Activated T-cell treated with anti-CD3 and anti-CD28 coated beads, Interleukin-2, amount 50 U/mL, for 4 hours (primary cell): ENCODE measurements at regions not wholly inside any gene's neighbourhood (a gene's known extent, or its start where the extent isn't known, plus 50 kb on each side); places are given as distances from the start of the nearest gene placed in this dataset.

ENCODE experiments used
- ATAC-seq, 2 donors: fragments of 200-7000 bp; cut with Tn5 transposase; one replicate each; pipeline ENCODE4 v1.10.0; 2021
- DNase-seq: peaks from one replicate; pipeline ENCODE4 v3.0.0-alpha.2; 2020
- H3K27me3 Mint-ChIP-seq: one replicate; pipeline ENCODE4 v1.8.0; 2021; ENCODE audit warnings: low read depth, mixed read lengths
- H3K36me3 Mint-ChIP-seq: one replicate; pipeline ENCODE4 v1.8.0; 2022; ENCODE audit warnings: mixed read lengths; ENCODE audit not compliant: insufficient read depth
- H3K4me1 Mint-ChIP-seq: one replicate; pipeline ENCODE4 v1.8.0; 2021; ENCODE audit warnings: low read depth, mixed read lengths
- H3K4me3 Mint-ChIP-seq: one replicate; pipeline ENCODE4 v1.8.0; 2021; ENCODE audit warnings: mild to moderate bottlenecking, moderate library complexity, mixed read lengths
- H3K9me3 Mint-ChIP-seq: one replicate; pipeline ENCODE4 v1.8.0; 2021; ENCODE audit warnings: mixed read lengths

GRCh38 chr18:22318745-22319407 lies 98.8 kb downstream of the CTAGE1 start:
- H3K4me3 Mint-ChIP-seq = no peak overlapping the region
- H3K4me1 Mint-ChIP-seq = no peaks in the 10 kb centered on the region
- no peaks in the 10 kb centered on the region for H3K27me3 Mint-ChIP-seq
- no peaks in the 10 kb centered on the region for H3K36me3 Mint-ChIP-seq
- H3K9me3 Mint-ChIP-seq = no peaks in the 10 kb centered on the region
- DNase-seq (no peak), ATAC-seq (no peak)

GRCh38 chr18:22314420-22314819 lies 103.3 kb downstream of the CTAGE1 start:
- Mint-ChIP-seq H3K36me3 (no peaks in the 10 kb centered on the region), H3K4me3 (no peak overlapping the region), H3K27me3 (no peaks in the 10 kb centered on the region), H3K9me3 (no peaks in the 10 kb centered on the region), H3K4me1 (no peaks in the 10 kb centered on the region)
- no peak for DNase-seq
- ATAC-seq = no peak

GRCh38 chr18:22314001-22314400 lies 103.7 kb downstream of the CTAGE1 start:
- Mint-ChIP-seq H3K4me3 (no peak overlapping the region), H3K4me1 (no peaks in the 10 kb centered on the region), H3K27me3 (no peaks in the 10 kb centered on the region), H3K36me3 (no peaks in the 10 kb centered on the region), H3K9me3 (no peaks in the 10 kb centered on the region)
- DNase-seq (no peak), ATAC-seq (no peak)

GRCh38 chr18:22311301-22311700 lies 106.4 kb downstream of the CTAGE1 start:
- no peak for ATAC-seq
- H3K4me1 Mint-ChIP-seq = no peaks in the 10 kb centered on the region
- H3K27me3 Mint-ChIP-seq = no peaks in the 10 kb centered on the region
- H3K4me3 Mint-ChIP-seq = no peak overlapping the region
- H3K36me3 Mint-ChIP-seq = no peaks in the 10 kb centered on the region
- DNase-seq = no peak
- no peaks in the 10 kb centered on the region for H3K9me3 Mint-ChIP-seq

- ATAC-seq (no peak), DNase-seq (no peak)
- Mint-ChIP-seq H3K36me3 (no peaks in the 10 kb centered on the region), H3K27me3 (no peaks in the 10 kb centered on the region), H3K4me1 (no peaks in the 10 kb centered on the region), H3K4me3 (no peak overlapping the region), H3K9me3 (no peaks in the 10 kb centered on the region)
Measured at GRCh38 chr18:22309191-22309590, 108.5 kb downstream of the CTAGE1 start.

- Mint-ChIP-seq H3K9me3 (no peaks in the 10 kb centered on the region), H3K4me3 (no peak overlapping the region), H3K36me3 (no peaks in the 10 kb centered on the region), H3K27me3 (no peaks in the 10 kb centered on the region), H3K4me1 (no peaks in the 10 kb centered on the region)
- DNase-seq (no peak), ATAC-seq (no peak)
Measured at GRCh38 chr18:22307528-22307927, 110.2 kb downstream of the CTAGE1 start.

GRCh38 chr18:22303927-22304326 lies 113.8 kb downstream of the CTAGE1 start:
- no peak for ATAC-seq

GRCh38 chr18:22302144-22302543 lies 115.6 kb downstream of the CTAGE1 start:
- H3K4me3 Mint-ChIP-seq = no peak overlapping the region
- no peaks in the 10 kb centered on the region for H3K9me3 Mint-ChIP-seq
- DNase-seq = no peak
- H3K36me3 Mint-ChIP-seq = no peaks in the 10 kb centered on the region
- H3K27me3 Mint-ChIP-seq = no peaks in the 10 kb centered on the region
- no peaks in the 10 kb centered on the region for H3K4me1 Mint-ChIP-seq
- ATAC-seq = no peak

More at GRCh38 chr18:22303927-22304326, 113.8 kb downstream of the CTAGE1 start:
- no peaks in the 10 kb centered on the region for H3K36me3 Mint-ChIP-seq
- no peaks in the 10 kb centered on the region for H3K4me1 Mint-ChIP-seq
- no peaks in the 10 kb centered on the region for H3K9me3 Mint-ChIP-seq
- H3K27me3 Mint-ChIP-seq = no peaks in the 10 kb centered on the region
- no peak for DNase-seq
- no peak overlapping the region for H3K4me3 Mint-ChIP-seq

GRCh38 chr18:22300665-22301636 lies 116.8 kb downstream of the CTAGE1 start:
- H3K36me3 Mint-ChIP-seq = no peaks in the 10 kb centered on the region
- ATAC-seq (no peak), DNase-seq (no peak)
- H3K4me1 Mint-ChIP-seq = no peaks in the 10 kb centered on the region
- H3K9me3 Mint-ChIP-seq = no peaks in the 10 kb centered on the region
- no peak overlapping the region for H3K4me3 Mint-ChIP-seq
- no peaks in the 10 kb centered on the region for H3K27me3 Mint-ChIP-seq

GRCh38 chr18:22297008-22297407 lies 120.7 kb downstream of the CTAGE1 start:
- H3K36me3 Mint-ChIP-seq = no peaks in the 10 kb centered on the region
- ATAC-seq = no peak
- H3K4me3 Mint-ChIP-seq = no peak overlapping the region
- no peaks in the 10 kb centered on the region for H3K4me1 Mint-ChIP-seq
- no peaks in the 10 kb centered on the region for H3K27me3 Mint-ChIP-seq
- peaks cover 1% of the 10 kb centered on the region for H3K9me3 Mint-ChIP-seq
- DNase-seq = no peak

GRCh38 chr18:22296304-22296703 lies 121.4 kb downstream of the CTAGE1 start:
- H3K4me1 Mint-ChIP-seq = no peaks in the 10 kb centered on the region
- peaks cover 3% of the 10 kb centered on the region for H3K9me3 Mint-ChIP-seq
- ATAC-seq = no peak
- no peak for DNase-seq
- H3K36me3 Mint-ChIP-seq = no peaks in the 10 kb centered on the region
- H3K4me3 Mint-ChIP-seq = no peak overlapping the region
- no peaks in the 10 kb centered on the region for H3K27me3 Mint-ChIP-seq

GRCh38 chr18:22293417-22293816 lies 124.0 kb downstream of the GATA6 start:
- DNase-seq (no peak), ATAC-seq (no peak)
- H3K9me3 Mint-ChIP-seq = peaks cover 7% of the 10 kb centered on the region
- no peaks in the 10 kb centered on the region for H3K4me1 Mint-ChIP-seq
- H3K4me3 Mint-ChIP-seq = no peak overlapping the region
- no peaks in the 10 kb centered on the region for H3K27me3 Mint-ChIP-seq
- H3K36me3 Mint-ChIP-seq = no peaks in the 10 kb centered on the region

- H3K27me3 Mint-ChIP-seq = no peaks in the 10 kb centered on the region
- peaks cover 2% of the 10 kb centered on the region for H3K4me1 Mint-ChIP-seq
- DNase-seq = no peak
- no peak for ATAC-seq
- H3K36me3 Mint-ChIP-seq = no peaks in the 10 kb centered on the region
- peaks cover 7% of the 10 kb centered on the region for H3K9me3 Mint-ChIP-seq
- H3K4me3 Mint-ChIP-seq = no peak overlapping the region
Measured at GRCh38 chr18:22290004-22290403, 120.6 kb downstream of the GATA6 start.

GRCh38 chr18:22286585-22286984 lies 117.2 kb downstream of the GATA6 start:
- Mint-ChIP-seq H3K27me3 (no peaks in the 10 kb centered on the region), H3K4me3 (no peak overlapping the region), H3K36me3 (no peaks in the 10 kb centered on the region), H3K4me1 (peaks cover 4% of the 10 kb centered on the region), H3K9me3 (peaks cover 6% of the 10 kb centered on the region)
- no peak for DNase-seq
- no peak for ATAC-seq
